OCI-LY3 (cell line): ENCODE measurements at regions not wholly inside any gene's neighbourhood (a gene's known extent, or its start where the extent isn't known, plus 50 kb on each side); places are given as distances from the start of the nearest gene placed in this dataset.
"Not testable (repeated sequence)": the region's sequence is repeated elsewhere in the genome, so short reads cannot be mapped to it uniquely, and the experiment has no call there.

Source experiments
- H2AFZ ChIP-seq: fragments of 200-600, 300-600 bp; shearing (Covaris generic); 2 replicates; pipeline ENCODE4 v1.6.0; 2014; ENCODE audit warnings: antibody characterized with exemption, low read depth, low read length
- H3K27ac ChIP-seq: fragments of 200-600, 300-600 bp; sonication (generic); 2 replicates; pipeline ENCODE4 v1.5.1; 2014; ENCODE audit warnings: mild to moderate bottlenecking, low read length, moderate library complexity, mixed read lengths
- H3K27me3 ChIP-seq: fragments of 200-600, 300-600 bp; sonication (generic); 2 replicates; pipeline ENCODE4 v1.6.1; 2014; ENCODE audit warnings: low read depth, low read length, mixed read lengths
- H3K36me3 ChIP-seq: fragments of 200-600, 300-600 bp; sonication (generic); replicated peaks from 2 replicates; pipeline ENCODE3; 2014; ENCODE audit warnings: low read depth, low read length, mixed read lengths
- H3K4me1 ChIP-seq: fragments of 300-600, 200-600 bp; sonication (generic); 2 replicates; pipeline ENCODE4 v1.6.1; 2014; ENCODE audit warnings: low read length, mixed read lengths
- H3K4me2 ChIP-seq: fragments of 200-600, 300-600 bp; sonication (generic); 2 replicates; pipeline ENCODE4 v1.6.1; 2014; ENCODE audit warnings: low read length, mixed read lengths
- H3K4me3 ChIP-seq: fragments of 300-600, 200-600 bp; sonication (generic); 2 replicates; pipeline ENCODE4 v1.5.1; 2014; ENCODE audit warnings: antibody characterized with exemption, mild to moderate bottlenecking, low read length, moderate library complexity
- H3K79me2 ChIP-seq: fragments of 300-600, 200-600 bp; shearing (Covaris generic); 2 replicates; pipeline ENCODE4 v1.6.1; 2014; ENCODE audit warnings: mild to moderate bottlenecking, low read length, mixed read lengths
- H3K9ac ChIP-seq: fragments of 300-600, 200-600 bp; shearing (Covaris generic); 2 replicates; pipeline ENCODE4 v1.6.0; 2014; ENCODE audit warnings: mild to moderate bottlenecking, low read length, moderate library complexity
- H3K9me3 ChIP-seq: fragments of 200-600, 300-600 bp; shearing (Covaris generic); 2 replicates; pipeline ENCODE4 v1.6.1; 2014; ENCODE audit warnings: low read length, mixed read lengths; ENCODE audit not compliant: insufficient read depth
- H4K20me1 ChIP-seq: fragments of 200-600, 300-600 bp; sonication (generic); 2 replicates; pipeline ENCODE4 v1.6.1; 2016; ENCODE audit warnings: low read length, mixed read lengths; ENCODE audit not compliant: insufficient read depth
- EZH2phosphoT487 ChIP-seq: fragments of 200-600 bp; shearing (Covaris generic); IDR thresholded peaks from 2 replicates; pipeline ENCODE4 v1.6.1; 2018; ENCODE audit warnings: antibody characterized with exemption, mixed run types, low read depth
- TF ChIP-seq, protein P1 (sequence below): fragments of 200-600, 300-600 bp; sonication (generic); IDR thresholded peaks from 2 replicates; pipeline ENCODE4 v1.5.1; 2014; ENCODE audit warnings: antibody characterized with exemption, low read length, low read depth

DNA sequence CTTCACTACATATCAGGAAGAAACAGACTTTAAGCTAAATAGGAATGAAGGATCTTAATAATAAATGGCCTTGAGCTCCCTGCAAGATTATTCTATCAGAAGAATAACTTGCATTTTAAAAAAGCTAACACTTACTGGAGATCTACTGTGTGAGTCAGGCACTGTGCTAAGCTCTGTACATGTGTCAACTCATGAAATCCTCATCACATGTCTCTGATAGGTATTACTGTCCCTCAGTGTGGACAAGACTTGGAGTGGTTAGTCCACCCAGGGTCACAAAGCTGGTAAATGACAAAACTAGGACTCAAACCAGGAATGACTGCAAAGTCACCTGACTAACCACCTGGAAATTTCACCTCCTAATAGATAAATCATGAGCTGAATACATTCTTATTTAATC is 57.1 kb upstream of the KCTD7 start:
- H3K27ac ChIP-seq, result no peak overlapping the region
- H3K9ac ChIP-seq, result no peak overlapping the region
- no peaks in the 10 kb centered on the region for H3K27me3 ChIP-seq
- no peak overlapping the region for H2AFZ ChIP-seq
- TF ChIP-seq EZH2phosphoT487, result no peak
- TF ChIP-seq, protein P1, sequence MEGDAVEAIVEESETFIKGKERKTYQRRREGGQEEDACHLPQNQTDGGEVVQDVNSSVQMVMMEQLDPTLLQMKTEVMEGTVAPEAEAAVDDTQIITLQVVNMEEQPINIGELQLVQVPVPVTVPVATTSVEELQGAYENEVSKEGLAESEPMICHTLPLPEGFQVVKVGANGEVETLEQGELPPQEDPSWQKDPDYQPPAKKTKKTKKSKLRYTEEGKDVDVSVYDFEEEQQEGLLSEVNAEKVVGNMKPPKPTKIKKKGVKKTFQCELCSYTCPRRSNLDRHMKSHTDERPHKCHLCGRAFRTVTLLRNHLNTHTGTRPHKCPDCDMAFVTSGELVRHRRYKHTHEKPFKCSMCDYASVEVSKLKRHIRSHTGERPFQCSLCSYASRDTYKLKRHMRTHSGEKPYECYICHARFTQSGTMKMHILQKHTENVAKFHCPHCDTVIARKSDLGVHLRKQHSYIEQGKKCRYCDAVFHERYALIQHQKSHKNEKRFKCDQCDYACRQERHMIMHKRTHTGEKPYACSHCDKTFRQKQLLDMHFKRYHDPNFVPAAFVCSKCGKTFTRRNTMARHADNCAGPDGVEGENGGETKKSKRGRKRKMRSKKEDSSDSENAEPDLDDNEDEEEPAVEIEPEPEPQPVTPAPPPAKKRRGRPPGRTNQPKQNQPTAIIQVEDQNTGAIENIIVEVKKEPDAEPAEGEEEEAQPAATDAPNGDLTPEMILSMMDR, result no peak
- H3K9me3 ChIP-seq, result no peaks in the 10 kb centered on the region
- no peaks in the 10 kb centered on the region for H3K4me1 ChIP-seq
- no peak overlapping the region for H3K4me3 ChIP-seq
- H3K79me2 ChIP-seq, result peaks cover 7% of the 10 kb centered on the region
- H3K4me2 ChIP-seq, result no peak overlapping the region
- no peaks in the 10 kb centered on the region for H4K20me1 ChIP-seq
- H3K36me3 ChIP-seq, result peaks cover 6% of the 10 kb centered on the region

DNA sequence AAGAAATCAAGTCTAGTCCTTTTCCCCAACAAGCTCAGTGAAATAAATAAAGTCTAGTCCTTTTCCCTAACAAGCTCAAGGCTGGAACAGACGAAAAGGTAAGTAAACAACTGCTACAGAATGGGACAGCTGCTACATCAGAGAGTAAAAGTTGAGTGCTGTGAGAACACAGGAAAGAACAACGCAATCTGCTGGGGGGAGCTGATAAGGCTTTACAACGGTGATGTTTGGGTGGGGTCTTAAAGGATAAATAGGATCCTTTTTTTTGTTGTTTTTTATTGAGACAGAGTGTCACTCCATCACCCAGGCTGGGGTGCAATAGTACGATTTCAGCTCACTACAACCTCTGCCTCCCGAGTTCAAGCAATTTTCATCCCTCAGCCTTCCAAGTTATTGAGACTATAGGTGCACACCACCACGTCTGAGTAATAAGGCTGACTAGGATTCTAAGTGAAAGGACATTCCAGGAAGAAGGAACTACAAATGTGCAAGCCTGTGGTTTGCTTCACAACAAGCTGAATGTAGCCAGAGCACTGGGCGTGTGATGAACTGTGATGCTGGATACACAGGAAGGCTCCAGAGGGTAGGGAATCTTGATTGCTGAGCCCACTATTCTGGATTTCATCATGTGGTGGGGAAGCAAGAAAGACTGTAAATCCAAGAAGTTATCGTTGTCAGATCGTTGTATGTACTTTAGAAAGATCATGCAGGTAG is 54.7 kb upstream of the KCTD7 start:
- H3K9ac ChIP-seq, H3K9me3 ChIP-seq, H2AFZ ChIP-seq, H3K4me1 ChIP-seq, H4K20me1 ChIP-seq, H3K36me3 ChIP-seq, H3K27me3 ChIP-seq, H3K27ac ChIP-seq, H3K4me3 ChIP-seq, H3K4me2 ChIP-seq: not testable (repeated sequence)
- peaks cover 31% of the 10 kb centered on the region for H3K79me2 ChIP-seq

DNA sequence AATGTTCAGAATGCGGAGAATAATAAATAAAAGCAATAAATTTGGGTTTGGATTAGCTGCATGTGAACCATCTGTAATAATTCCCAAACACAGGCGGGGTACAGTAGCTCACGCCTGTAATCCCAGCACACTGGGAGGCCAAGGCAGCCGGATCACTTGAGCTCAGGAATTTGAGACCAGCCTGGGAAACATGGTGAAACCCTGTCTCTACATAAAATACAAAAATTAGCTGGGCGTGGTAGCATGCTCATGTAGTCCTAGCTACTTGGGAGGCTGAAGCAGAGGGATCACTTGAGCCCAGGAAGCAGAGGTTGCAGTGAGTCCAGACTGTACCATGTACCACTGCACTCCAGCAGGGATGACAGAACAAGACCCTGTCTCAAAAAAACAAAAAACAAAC is 53.9 kb upstream of the KCTD7 start:
- not testable (repeated sequence) for H3K4me2 ChIP-seq, H3K27me3 ChIP-seq, H3K36me3 ChIP-seq, H3K27ac ChIP-seq, H3K9me3 ChIP-seq, H3K9ac ChIP-seq, H2AFZ ChIP-seq, H4K20me1 ChIP-seq, H3K4me1 ChIP-seq, H3K4me3 ChIP-seq
- H3K79me2 ChIP-seq, result peaks cover 39% of the 10 kb centered on the region

DNA sequence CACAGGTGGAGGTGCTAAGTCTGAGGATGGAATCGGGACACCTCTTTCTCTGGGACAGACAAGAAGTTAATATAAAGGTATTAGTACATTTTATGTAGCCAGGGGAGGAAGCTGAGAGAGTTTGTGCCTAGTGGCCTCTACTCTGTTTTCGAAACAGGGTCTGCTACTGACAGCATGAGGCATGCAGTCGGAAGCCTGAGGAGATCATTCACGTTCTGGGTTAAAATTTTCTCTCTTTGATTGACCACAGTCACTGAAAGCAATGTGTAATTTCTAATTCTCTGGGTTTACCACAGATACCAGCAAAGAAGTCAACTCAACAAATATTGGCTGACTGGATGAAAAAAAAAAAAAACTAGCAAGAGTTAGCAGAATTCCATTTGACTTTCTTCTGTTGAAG is 53.3 kb upstream of the KCTD7 start:
- peaks cover 41% of the 10 kb centered on the region for H3K79me2 ChIP-seq
- no peaks in the 10 kb centered on the region for H3K9me3 ChIP-seq
- H3K27ac ChIP-seq, result no peak overlapping the region
- H3K9ac ChIP-seq, result no peak overlapping the region
- no peaks in the 10 kb centered on the region for H3K27me3 ChIP-seq
- H3K4me3 ChIP-seq, result no peak overlapping the region
- TF ChIP-seq, protein P1, result no peak
- no peak for TF ChIP-seq EZH2phosphoT487
- no peaks in the 10 kb centered on the region for H3K4me1 ChIP-seq
- H2AFZ ChIP-seq, result no peak overlapping the region
- H4K20me1 ChIP-seq, result no peaks in the 10 kb centered on the region
- H3K4me2 ChIP-seq, result no peak overlapping the region
- H3K36me3 ChIP-seq, result peaks cover 6% of the 10 kb centered on the region

DNA sequence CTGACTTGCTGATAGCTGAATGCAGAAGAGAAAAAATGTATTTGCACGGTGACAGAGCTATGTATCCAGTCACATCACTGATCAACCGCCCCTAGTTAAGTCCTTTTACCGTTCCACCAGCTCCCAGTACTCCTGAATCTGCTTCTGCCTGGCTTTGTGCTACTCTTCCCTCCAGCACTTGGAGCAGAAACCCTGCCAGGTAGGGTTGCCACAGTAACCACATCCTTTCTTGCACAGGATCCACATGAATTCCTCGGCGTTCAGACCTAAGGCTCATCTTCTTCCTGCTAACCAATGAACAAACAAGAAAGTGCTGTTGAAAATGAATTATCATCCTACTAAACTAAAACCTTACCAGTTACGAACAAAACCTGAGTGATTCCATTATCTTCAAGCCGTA is 52.0 kb upstream of the KCTD7 start:
- no peaks in the 10 kb centered on the region for H3K27me3 ChIP-seq
- no peak overlapping the region for H2AFZ ChIP-seq
- H3K79me2 ChIP-seq, result peaks cover 51% of the 10 kb centered on the region
- H3K9ac ChIP-seq, result no peak overlapping the region
- no peaks in the 10 kb centered on the region for H3K9me3 ChIP-seq
- peaks cover 6% of the 10 kb centered on the region for H3K36me3 ChIP-seq
- no peaks in the 10 kb centered on the region for H4K20me1 ChIP-seq
- no peak overlapping the region for H3K4me2 ChIP-seq
- TF ChIP-seq, protein P1, result no peak
- TF ChIP-seq EZH2phosphoT487, result no peak
- H3K27ac ChIP-seq, result no peak overlapping the region
- H3K4me3 ChIP-seq, result no peak overlapping the region
- H3K4me1 ChIP-seq, result no peaks in the 10 kb centered on the region
